ENCODE measurements at regions not wholly inside any gene's neighbourhood (a gene's known extent, or its start where the extent isn't known, plus 50 kb on each side); places are given as distances from the start of the nearest gene placed in this dataset.

DNA sequence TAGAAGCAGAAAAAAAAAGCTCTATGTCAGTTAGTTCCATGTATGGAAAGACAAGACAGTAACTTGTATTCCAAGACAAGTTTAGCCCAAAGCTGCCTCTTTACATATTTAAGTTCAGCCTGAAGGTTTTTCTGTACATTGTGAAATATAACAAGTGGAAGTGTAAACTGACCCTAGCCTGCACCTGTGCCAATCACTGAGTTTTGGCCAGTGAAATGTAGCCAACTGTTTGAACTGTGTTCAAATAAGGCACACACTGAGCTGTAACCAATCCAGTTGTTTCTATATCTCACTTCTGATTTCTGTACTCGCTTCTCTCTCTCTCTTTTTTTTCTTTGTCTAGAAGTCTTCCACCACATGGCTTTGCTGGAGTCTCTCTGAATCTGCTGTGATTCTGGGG lies 1227.1 kb downstream of the NCAM2 start:
- TF ChIP-seq POLR2A (IDR thresholded peaks at IDR 0.05): no peak
- TF ChIP-seq, protein P1, sequence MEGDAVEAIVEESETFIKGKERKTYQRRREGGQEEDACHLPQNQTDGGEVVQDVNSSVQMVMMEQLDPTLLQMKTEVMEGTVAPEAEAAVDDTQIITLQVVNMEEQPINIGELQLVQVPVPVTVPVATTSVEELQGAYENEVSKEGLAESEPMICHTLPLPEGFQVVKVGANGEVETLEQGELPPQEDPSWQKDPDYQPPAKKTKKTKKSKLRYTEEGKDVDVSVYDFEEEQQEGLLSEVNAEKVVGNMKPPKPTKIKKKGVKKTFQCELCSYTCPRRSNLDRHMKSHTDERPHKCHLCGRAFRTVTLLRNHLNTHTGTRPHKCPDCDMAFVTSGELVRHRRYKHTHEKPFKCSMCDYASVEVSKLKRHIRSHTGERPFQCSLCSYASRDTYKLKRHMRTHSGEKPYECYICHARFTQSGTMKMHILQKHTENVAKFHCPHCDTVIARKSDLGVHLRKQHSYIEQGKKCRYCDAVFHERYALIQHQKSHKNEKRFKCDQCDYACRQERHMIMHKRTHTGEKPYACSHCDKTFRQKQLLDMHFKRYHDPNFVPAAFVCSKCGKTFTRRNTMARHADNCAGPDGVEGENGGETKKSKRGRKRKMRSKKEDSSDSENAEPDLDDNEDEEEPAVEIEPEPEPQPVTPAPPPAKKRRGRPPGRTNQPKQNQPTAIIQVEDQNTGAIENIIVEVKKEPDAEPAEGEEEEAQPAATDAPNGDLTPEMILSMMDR (IDR thresholded peaks at IDR 0.05): no peak

All from suprapubic skin (tissue), 3 donors.